ENCODE measurements at regions not wholly inside any gene's neighbourhood (a gene's known extent, or its start where the extent isn't known, plus 50 kb on each side); places are given as distances from the start of the nearest gene placed in this dataset.
"Not testable (repeated sequence)": the region's sequence is repeated elsewhere in the genome, so short reads cannot be mapped to it uniquely, and the experiment has no call there.

DNA sequence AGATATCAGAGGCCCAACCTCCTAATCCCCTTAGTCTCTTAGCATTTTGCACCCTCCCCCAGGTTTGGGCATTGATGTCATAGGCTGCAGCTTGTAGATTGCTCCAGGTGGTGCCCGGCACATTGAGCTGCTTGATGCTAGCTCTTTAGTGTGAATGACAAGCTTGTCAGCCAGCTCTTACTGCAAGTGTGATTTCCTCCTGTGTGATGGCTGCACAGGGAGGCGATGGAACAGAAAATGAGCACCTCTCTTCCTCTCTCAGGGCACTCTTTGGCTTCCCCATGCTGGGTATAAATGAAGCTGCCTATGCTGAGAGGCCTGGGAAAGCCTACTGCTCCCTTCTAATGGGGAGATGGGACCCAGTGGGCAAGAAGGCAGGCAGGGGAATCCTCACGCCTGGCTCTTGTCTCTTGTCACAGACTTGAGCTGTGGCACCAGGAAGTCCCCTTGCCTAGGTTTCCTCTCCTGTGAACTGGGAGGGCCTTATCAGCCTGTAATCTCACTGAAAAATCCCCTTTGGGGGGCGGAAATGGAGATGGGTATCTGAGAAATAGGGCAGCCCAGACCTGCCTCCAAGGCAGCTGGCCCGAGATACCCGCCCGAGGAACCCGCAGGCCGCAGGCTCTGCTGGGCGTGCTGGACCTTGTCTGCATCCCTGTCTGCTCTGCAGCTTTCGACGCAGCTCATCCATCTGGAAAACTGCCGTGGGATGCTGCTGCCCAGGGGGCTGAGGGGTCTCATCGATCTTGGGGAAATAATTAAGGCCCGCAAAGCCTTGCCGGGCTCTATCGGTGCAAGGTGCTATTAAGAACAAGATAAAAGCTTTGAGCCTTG lies 163.5 kb upstream of the CXCR4 start:
- H3K4me1 Mint-ChIP-seq, result peaks cover 38% of the 10 kb centered on the region
- peak; percentile 39 to 59 (median 55) for DNase-seq
- peak overlapping the region; percentile 82 for H3K4me3 Mint-ChIP-seq

GRCh38 chr2:136266346-136266745 lies 148.4 kb upstream of the CXCR4 start:
- H3K9me3 ChIP-seq (ENCODE audit: control insufficient read depth, low read length, poor library complexity, severe bottlenecking); H3K27ac Mint-ChIP-seq; H3K4me1 Mint-ChIP-seq; ATAC-seq; H3K27me3 Mint-ChIP-seq; DNase-seq; H3K4me3 Mint-ChIP-seq; H3K36me3 Mint-ChIP-seq (ENCODE audit: low read depth): not testable (repeated sequence)

More for the DNA sequence above, 163.5 kb upstream of the CXCR4 start:
- H3K36me3 Mint-ChIP-seq (ENCODE audit: low read depth), result no peaks in the 10 kb centered on the region
- H3K9me3 ChIP-seq (ENCODE audit: control insufficient read depth, low read length, poor library complexity, severe bottlenecking), result no peaks in the 10 kb centered on the region
- H3K27me3 Mint-ChIP-seq, result no peaks in the 10 kb centered on the region
- peak; percentile 92 for ATAC-seq
- H3K27ac Mint-ChIP-seq, result peak overlapping the region; percentile 100

DNA sequence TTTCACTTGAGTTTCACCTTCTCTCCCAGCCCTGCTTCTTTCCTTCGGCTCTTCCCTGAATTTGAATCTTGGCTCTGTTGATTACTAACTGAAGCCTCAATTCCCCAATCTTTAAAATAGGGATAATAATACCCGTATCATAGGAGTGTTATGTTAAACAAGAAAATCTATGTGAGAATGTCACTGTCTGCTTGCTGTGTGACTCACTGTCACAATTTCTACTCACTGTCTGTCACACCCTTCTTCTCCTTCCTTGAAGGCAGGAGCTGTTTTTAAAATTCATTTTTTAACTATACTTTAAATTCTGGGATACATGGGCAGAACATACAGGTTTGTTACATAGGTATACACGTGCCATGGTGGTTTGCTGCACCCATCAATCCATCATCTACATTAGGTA lies 141.6 kb upstream of the CXCR4 start:
- no peak for ATAC-seq
- peaks cover 3% of the 10 kb centered on the region for H3K36me3 Mint-ChIP-seq (ENCODE audit: low read depth)
- H3K9me3 ChIP-seq (ENCODE audit: control insufficient read depth, low read length, poor library complexity, severe bottlenecking), result no peaks in the 10 kb centered on the region
- DNase-seq, result no peak
- peak overlapping the region; percentile 51 for H3K27ac Mint-ChIP-seq
- no peaks in the 10 kb centered on the region for H3K27me3 Mint-ChIP-seq
- H3K4me1 Mint-ChIP-seq, result peaks cover 4% of the 10 kb centered on the region
- H3K4me3 Mint-ChIP-seq, result no peak overlapping the region

- no peak for ATAC-seq
- no peaks in the 10 kb centered on the region for H3K27me3 Mint-ChIP-seq
- H3K36me3 Mint-ChIP-seq (ENCODE audit: low read depth), result peaks cover 3% of the 10 kb centered on the region
- no peak for DNase-seq
- H3K27ac Mint-ChIP-seq, result no peak overlapping the region
- no peaks in the 10 kb centered on the region for H3K9me3 ChIP-seq (ENCODE audit: control insufficient read depth, low read length, poor library complexity, severe bottlenecking)
- H3K4me3 Mint-ChIP-seq, result no peak overlapping the region
- peaks cover 7% of the 10 kb centered on the region for H3K4me1 Mint-ChIP-seq
Measured at GRCh38 chr2:136257893-136258292, 139.9 kb upstream of the CXCR4 start.

- H3K36me3 Mint-ChIP-seq (ENCODE audit: low read depth), result peaks cover 3% of the 10 kb centered on the region
- peaks cover 12% of the 10 kb centered on the region for H3K4me1 Mint-ChIP-seq
- no peaks in the 10 kb centered on the region for H3K27me3 Mint-ChIP-seq
- H3K9me3 ChIP-seq (ENCODE audit: control insufficient read depth, low read length, poor library complexity, severe bottlenecking), result no peaks in the 10 kb centered on the region
- DNase-seq (no peak), ATAC-seq (peak; percentile 61)
- peak overlapping the region; percentile 83 for H3K27ac Mint-ChIP-seq
- H3K4me3 Mint-ChIP-seq, result no peak overlapping the region
Measured at GRCh38 chr2:136255648-136256461, 137.9 kb upstream of the CXCR4 start.

DNA sequence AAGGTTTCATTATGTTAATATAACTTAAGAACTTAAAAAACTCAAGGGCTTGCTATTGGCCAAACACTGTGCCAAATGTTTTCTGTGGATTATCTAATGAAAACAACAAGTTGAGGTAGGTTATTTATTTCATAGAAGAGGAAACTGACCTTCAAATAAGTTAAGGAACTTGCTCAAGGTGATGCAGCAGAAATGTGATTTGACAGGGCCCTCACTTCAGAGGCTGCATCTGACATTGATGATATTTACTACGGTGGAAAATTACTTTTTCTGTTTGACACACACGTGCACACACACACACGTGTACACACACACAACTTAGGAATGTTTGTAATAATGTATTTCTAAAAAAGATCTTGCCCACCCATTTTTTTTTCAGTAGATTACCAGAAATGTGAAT lies 137.2 kb upstream of the CXCR4 start:
- no peaks in the 10 kb centered on the region for H3K9me3 ChIP-seq (ENCODE audit: control insufficient read depth, low read length, poor library complexity, severe bottlenecking)
- H3K4me3 Mint-ChIP-seq, result no peak overlapping the region
- peaks cover 3% of the 10 kb centered on the region for H3K36me3 Mint-ChIP-seq (ENCODE audit: low read depth)
- H3K4me1 Mint-ChIP-seq, result peaks cover 12% of the 10 kb centered on the region
- ATAC-seq (no peak), DNase-seq (no peak)
- H3K27ac Mint-ChIP-seq, result no peak overlapping the region
- H3K27me3 Mint-ChIP-seq, result no peaks in the 10 kb centered on the region

DNA sequence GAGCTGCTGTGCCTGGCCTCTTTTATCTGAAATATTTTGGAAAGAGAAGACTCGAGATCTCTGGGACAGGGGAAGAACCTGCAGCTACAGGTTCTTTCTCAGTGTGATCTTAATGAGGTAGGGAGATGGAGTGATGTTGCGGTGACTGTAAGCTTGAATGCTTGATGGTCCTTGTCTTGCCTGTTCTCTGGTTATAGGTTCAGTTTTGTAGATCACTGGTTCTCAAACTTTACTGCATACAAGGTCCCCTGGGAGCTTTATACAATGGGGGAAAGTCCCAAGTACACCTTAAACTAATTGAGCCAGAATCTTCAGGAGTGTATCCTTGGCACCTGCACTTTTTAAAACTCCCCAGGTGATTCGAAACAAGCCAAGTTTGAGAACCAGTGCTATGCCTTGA lies 136.7 kb upstream of the CXCR4 start:
- DNase-seq, result no peak

DNA sequence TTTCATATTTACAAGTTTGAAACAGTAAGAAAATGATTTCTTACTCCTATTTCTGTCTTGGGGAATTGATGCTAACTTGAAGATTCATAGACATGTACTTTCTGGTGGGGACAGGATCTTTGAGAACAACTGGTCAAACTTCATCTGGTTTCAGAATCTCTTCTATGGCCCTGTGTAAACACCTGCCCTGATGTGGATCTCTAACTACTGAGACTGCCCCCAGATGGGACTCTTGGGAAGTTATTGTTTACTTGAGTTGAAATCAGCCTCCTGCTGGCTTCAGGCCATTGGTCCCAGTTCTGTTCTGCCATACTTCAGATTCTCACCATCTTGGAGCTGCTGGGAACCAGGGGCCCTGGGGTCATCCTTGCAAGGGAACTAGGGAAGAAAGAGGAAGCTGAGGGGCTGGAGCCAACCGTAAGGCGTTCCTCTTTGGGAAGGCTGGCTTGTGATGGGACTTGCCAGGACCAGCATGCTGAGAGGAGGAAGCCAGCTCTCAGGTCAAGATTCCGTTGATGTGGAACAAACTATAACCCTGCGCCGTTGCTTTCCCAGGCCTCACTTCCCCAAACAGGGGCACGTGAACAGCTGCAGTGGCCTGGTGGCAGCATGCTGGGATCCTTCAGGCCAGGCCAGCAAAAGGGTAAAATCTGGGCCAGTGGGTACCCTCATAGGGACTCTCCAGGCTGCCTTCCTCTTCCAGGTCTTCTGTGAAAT lies 135.5 kb upstream of the CXCR4 start:
- H3K27me3 Mint-ChIP-seq, result no peaks in the 10 kb centered on the region
- peaks cover 15% of the 10 kb centered on the region for H3K4me1 Mint-ChIP-seq
- no peak overlapping the region for H3K4me3 Mint-ChIP-seq
- DNase-seq (no peak), ATAC-seq (no peak)
- H3K27ac Mint-ChIP-seq, result no peak overlapping the region
- no peaks in the 10 kb centered on the region for H3K9me3 ChIP-seq (ENCODE audit: control insufficient read depth, low read length, poor library complexity, severe bottlenecking)
- H3K36me3 Mint-ChIP-seq (ENCODE audit: low read depth), result no peaks in the 10 kb centered on the region

More for the DNA sequence above, 136.7 kb upstream of the CXCR4 start:
- H3K4me3 Mint-ChIP-seq, result no peak overlapping the region
- peaks cover 12% of the 10 kb centered on the region for H3K4me1 Mint-ChIP-seq
- peaks cover 3% of the 10 kb centered on the region for H3K36me3 Mint-ChIP-seq (ENCODE audit: low read depth)
- H3K9me3 ChIP-seq (ENCODE audit: control insufficient read depth, low read length, poor library complexity, severe bottlenecking), result no peaks in the 10 kb centered on the region
- no peak overlapping the region for H3K27ac Mint-ChIP-seq
- no peak for ATAC-seq
- H3K27me3 Mint-ChIP-seq, result no peaks in the 10 kb centered on the region

GRCh38 chr2:136251885-136252585 lies 134.1 kb upstream of the CXCR4 start:
- H3K27ac Mint-ChIP-seq, result no peak overlapping the region
- H3K4me3 Mint-ChIP-seq, result no peak overlapping the region

DNA sequence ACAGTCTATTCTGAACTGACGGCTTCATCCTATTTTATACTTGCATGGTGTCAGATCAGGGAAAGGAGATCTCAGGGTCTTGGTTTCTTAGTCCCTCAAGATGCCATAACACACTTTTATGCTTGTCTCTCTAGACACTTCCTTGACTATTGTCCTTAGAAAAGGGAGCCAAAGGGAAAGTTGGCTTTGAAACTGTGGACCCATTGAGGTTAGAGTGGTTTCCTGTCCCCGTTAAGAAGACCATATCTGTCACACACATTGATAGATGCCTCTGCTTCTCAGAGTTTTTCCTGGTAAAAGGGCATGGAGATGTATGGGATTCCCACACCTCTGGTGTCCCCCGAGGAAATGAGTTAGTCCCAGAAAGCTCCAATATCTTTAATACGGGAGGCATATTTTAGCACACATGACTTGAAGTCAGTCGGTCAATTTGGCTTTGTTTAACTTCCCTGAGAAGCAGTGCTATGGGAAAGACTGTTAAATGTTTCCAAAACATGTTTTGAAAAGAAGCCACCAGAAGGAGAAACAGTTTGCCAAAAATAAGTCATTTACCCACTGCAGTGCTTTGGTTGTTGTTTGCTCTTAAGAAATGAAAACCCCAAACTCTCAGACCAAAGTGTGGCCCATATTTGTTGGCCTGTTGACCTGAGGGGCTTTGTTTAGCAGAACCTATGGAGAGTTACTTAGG lies 133.4 kb upstream of the CXCR4 start:
- Mint-ChIP-seq H3K4me1 (peaks cover 19% of the 10 kb centered on the region), H3K4me3 (no peak overlapping the region), H3K27me3 (no peaks in the 10 kb centered on the region), H3K27ac (no peak overlapping the region), H3K36me3 (ENCODE audit: low read depth) (no peaks in the 10 kb centered on the region)
- no peak for ATAC-seq
- no peaks in the 10 kb centered on the region for H3K9me3 ChIP-seq (ENCODE audit: control insufficient read depth, low read length, poor library complexity, severe bottlenecking)
- DNase-seq, result no peak

More at GRCh38 chr2:136251885-136252585, 134.1 kb upstream of the CXCR4 start:
- ATAC-seq, result no peak
- Mint-ChIP-seq H3K27me3 (no peaks in the 10 kb centered on the region), H3K36me3 (ENCODE audit: low read depth) (no peaks in the 10 kb centered on the region), H3K4me1 (peaks cover 19% of the 10 kb centered on the region)
- DNase-seq, result no peak
- H3K9me3 ChIP-seq (ENCODE audit: control insufficient read depth, low read length, poor library complexity, severe bottlenecking), result no peaks in the 10 kb centered on the region

DNA sequence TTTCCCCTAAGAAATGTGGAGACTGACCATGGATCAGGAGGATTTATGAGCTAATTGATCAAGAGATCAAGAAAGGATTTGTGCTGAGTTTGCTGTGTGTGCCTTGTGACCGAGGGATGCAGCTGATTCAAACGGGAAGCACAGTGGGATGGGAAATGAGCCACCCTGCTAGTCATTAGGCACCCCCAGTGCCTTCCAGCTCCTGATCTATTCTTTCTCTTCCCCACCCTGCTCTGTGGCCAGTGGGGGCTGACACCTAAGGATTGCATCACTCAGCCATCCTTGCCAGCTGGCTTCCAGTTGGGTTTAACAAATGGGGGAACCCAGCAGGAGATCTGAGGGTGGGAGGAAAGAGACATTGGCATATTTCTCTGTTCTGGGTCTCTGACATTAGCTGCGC lies 132.2 kb upstream of the CXCR4 start:
- ATAC-seq, result no peak
- Mint-ChIP-seq H3K27me3 (no peaks in the 10 kb centered on the region), H3K27ac (peak overlapping the region; percentile 10), H3K36me3 (ENCODE audit: low read depth) (no peaks in the 10 kb centered on the region), H3K4me3 (no peak overlapping the region), H3K4me1 (peaks cover 17% of the 10 kb centered on the region)
- H3K9me3 ChIP-seq (ENCODE audit: control insufficient read depth, low read length, poor library complexity, severe bottlenecking), result no peaks in the 10 kb centered on the region
- DNase-seq, result no peak

- Mint-ChIP-seq H3K36me3 (ENCODE audit: low read depth) (no peaks in the 10 kb centered on the region), H3K27ac (peak overlapping the region; percentile 10), H3K4me1 (peaks cover 14% of the 10 kb centered on the region), H3K4me3 (no peak overlapping the region), H3K27me3 (no peaks in the 10 kb centered on the region)
- DNase-seq (no peak), ATAC-seq (no peak)
- no peaks in the 10 kb centered on the region for H3K9me3 ChIP-seq (ENCODE audit: control insufficient read depth, low read length, poor library complexity, severe bottlenecking)
Measured at GRCh38 chr2:136248907-136249306, 131.0 kb upstream of the CXCR4 start.

All from T-helper 17 cell (primary cell).